ENCODE measurements at regions not wholly inside any gene's neighbourhood (a gene's known extent, or its start where the extent isn't known, plus 50 kb on each side); places are given as distances from the start of the nearest gene placed in this dataset.

- TF ChIP-seq CTCF (IDR thresholded peaks at IDR 0.05) (no peak), POLR2A (IDR thresholded peaks at IDR 0.05) (no peak)
These were observed 920.3 kb downstream of the CDH18 start for GRCh38 chr5:19067741-19068140.

All from body of pancreas (tissue), 4 donors.